ENCODE measurements at regions not wholly inside any gene's neighbourhood (a gene's known extent, or its start where the extent isn't known, plus 50 kb on each side); places are given as distances from the start of the nearest gene placed in this dataset.
"Not testable (repeated sequence)": the region's sequence is repeated elsewhere in the genome, so short reads cannot be mapped to it uniquely, and the experiment has no call there.

DNA sequence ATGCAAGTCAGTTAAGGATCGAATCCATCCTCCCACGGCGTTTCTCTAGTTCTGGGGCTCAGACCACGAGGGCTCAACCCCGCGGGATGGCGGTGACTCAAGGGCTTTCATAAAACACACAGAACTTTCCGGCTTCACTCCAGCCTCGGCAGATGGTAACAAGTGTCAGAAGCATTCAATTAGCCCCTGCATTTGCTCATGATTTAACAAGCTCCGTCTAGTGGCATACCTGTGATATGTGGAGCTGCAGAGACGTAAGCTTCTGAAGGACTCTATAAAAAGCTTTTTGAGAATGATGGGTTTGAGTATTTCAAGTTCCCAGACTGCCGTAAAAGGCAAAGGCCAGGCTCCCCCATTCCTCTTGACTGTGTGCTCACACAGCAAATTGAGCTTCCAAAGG, 91.3 kb upstream of the SEC14L1 start:
- TF ChIP-seq, protein P1, sequence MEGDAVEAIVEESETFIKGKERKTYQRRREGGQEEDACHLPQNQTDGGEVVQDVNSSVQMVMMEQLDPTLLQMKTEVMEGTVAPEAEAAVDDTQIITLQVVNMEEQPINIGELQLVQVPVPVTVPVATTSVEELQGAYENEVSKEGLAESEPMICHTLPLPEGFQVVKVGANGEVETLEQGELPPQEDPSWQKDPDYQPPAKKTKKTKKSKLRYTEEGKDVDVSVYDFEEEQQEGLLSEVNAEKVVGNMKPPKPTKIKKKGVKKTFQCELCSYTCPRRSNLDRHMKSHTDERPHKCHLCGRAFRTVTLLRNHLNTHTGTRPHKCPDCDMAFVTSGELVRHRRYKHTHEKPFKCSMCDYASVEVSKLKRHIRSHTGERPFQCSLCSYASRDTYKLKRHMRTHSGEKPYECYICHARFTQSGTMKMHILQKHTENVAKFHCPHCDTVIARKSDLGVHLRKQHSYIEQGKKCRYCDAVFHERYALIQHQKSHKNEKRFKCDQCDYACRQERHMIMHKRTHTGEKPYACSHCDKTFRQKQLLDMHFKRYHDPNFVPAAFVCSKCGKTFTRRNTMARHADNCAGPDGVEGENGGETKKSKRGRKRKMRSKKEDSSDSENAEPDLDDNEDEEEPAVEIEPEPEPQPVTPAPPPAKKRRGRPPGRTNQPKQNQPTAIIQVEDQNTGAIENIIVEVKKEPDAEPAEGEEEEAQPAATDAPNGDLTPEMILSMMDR (IDR thresholded peaks at IDR 0.05): no peak
- Mint-ChIP-seq H3K9me3 (ENCODE audit: unreplicated experiment) (no peaks in the 10 kb centered on the region), H3K27ac (ENCODE audit: unreplicated experiment) (no peak overlapping the region), H3K4me1 (ENCODE audit: unreplicated experiment) (no peaks in the 10 kb centered on the region), H3K4me3 (ENCODE audit: unreplicated experiment) (no peak overlapping the region), H3K36me3 (ENCODE audit: unreplicated experiment) (no peaks in the 10 kb centered on the region), H3K27me3 (ENCODE audit: unreplicated experiment) (peaks cover 53% of the 10 kb centered on the region)
- DNase-seq (ENCODE audit: extremely low spot score, unreplicated experiment): no peak

DNA sequence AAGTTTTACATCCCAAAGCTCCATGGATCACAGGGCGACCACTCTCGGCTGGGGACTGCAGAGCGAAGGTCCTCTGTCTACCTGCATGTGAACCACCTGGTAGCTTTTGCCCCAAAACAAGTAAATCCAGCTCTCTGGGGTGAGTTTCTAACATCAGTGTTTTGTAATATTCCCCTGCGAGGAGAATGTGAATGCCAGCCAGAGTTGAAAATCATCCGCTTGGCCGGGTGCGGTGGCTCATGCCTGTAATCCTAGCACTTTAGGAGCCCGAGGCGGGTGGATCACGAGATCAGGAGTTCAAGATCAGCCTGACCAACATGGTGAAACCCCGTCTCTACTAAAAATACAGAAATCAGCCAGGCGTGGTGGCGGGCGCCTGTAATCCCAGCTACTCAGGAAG, 89.9 kb upstream of the SEC14L1 start:
- H3K36me3 Mint-ChIP-seq (ENCODE audit: unreplicated experiment); H3K9me3 Mint-ChIP-seq (ENCODE audit: unreplicated experiment); DNase-seq (ENCODE audit: extremely low spot score, unreplicated experiment); H3K4me1 Mint-ChIP-seq (ENCODE audit: unreplicated experiment); H3K4me3 Mint-ChIP-seq (ENCODE audit: unreplicated experiment); H3K27ac Mint-ChIP-seq (ENCODE audit: unreplicated experiment): not testable (repeated sequence)
- H3K27me3 Mint-ChIP-seq (ENCODE audit: unreplicated experiment): peaks cover 61% of the 10 kb centered on the region

DNA sequence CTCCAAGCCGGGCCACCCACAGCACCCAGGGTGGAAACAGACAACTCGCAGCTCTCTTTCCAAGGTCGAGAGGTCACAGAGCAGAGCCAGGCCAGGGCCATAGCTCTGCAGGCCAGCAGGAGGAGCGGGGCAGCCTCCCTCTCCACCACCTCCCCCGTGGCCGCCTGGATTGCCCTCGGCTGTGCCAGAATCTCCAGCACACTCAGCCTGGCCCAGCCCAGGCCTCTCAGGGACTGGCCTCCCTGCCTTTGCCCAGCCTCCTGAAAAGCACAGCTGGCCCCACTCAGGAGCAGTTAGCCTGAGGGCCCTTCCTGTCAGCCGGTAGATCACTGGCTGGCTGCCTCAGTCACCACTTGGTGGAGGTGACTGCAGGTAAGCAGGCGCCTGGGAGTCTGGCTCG, 85.8 kb upstream of the SEC14L1 start:
- no peak overlapping the region for H3K4me3 Mint-ChIP-seq (ENCODE audit: unreplicated experiment)
- H3K27ac Mint-ChIP-seq (ENCODE audit: unreplicated experiment): no peak overlapping the region
- H3K36me3 Mint-ChIP-seq (ENCODE audit: unreplicated experiment): no peaks in the 10 kb centered on the region
- H3K27me3 Mint-ChIP-seq (ENCODE audit: unreplicated experiment): peaks cover 60% of the 10 kb centered on the region
- DNase-seq (ENCODE audit: extremely low spot score, unreplicated experiment): no peak
- TF ChIP-seq, protein P1 (IDR thresholded peaks at IDR 0.05): no peak
- H3K4me1 Mint-ChIP-seq (ENCODE audit: unreplicated experiment): peaks cover 1% of the 10 kb centered on the region
- H3K9me3 Mint-ChIP-seq (ENCODE audit: unreplicated experiment): no peaks in the 10 kb centered on the region

DNA sequence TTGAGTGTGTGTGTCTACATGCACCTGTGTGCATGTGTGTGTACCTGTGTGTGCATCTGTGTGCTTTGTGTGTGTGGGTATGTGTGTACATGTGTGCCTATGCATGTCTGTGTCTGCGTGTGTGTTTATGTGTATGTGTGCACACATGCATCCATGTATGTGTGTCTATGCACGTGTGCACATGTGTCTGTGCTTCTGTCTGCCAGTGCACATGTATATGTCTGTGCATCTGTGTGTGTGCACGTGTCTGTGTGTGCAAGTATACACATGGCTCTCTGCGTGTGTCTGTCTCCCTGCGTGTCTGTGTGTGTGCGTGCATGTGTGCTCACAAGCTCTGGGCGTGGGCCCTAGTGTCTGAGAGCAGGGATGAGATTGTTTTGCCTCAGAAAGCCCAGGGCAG, 85.3 kb upstream of the SEC14L1 start:
- Mint-ChIP-seq H3K4me1 (ENCODE audit: unreplicated experiment) (peaks cover 1% of the 10 kb centered on the region), H3K36me3 (ENCODE audit: unreplicated experiment) (no peaks in the 10 kb centered on the region), H3K4me3 (ENCODE audit: unreplicated experiment) (no peak overlapping the region), H3K27me3 (ENCODE audit: unreplicated experiment) (peaks cover 61% of the 10 kb centered on the region), H3K27ac (ENCODE audit: unreplicated experiment) (no peak overlapping the region), H3K9me3 (ENCODE audit: unreplicated experiment) (no peaks in the 10 kb centered on the region)
- no peak for DNase-seq (ENCODE audit: extremely low spot score, unreplicated experiment)
- TF ChIP-seq, protein P1 (IDR thresholded peaks at IDR 0.05): no peak

GRCh38 chr17:77058016-77058415, 82.8 kb upstream of the SEC14L1 start:
- Mint-ChIP-seq H3K27ac (ENCODE audit: unreplicated experiment) (no peak overlapping the region), H3K4me1 (ENCODE audit: unreplicated experiment) (peaks cover 1% of the 10 kb centered on the region), H3K4me3 (ENCODE audit: unreplicated experiment) (no peak overlapping the region), H3K36me3 (ENCODE audit: unreplicated experiment) (no peaks in the 10 kb centered on the region), H3K27me3 (ENCODE audit: unreplicated experiment) (peaks cover 54% of the 10 kb centered on the region), H3K9me3 (ENCODE audit: unreplicated experiment) (no peaks in the 10 kb centered on the region)
- no peak for DNase-seq (ENCODE audit: extremely low spot score, unreplicated experiment)
- TF ChIP-seq, protein P1 (IDR thresholded peaks at IDR 0.05): no peak

GRCh38 chr17:77061669-77062068, 79.1 kb upstream of the SEC14L1 start:
- Mint-ChIP-seq H3K27me3 (ENCODE audit: unreplicated experiment) (peaks cover 41% of the 10 kb centered on the region), H3K9me3 (ENCODE audit: unreplicated experiment) (no peaks in the 10 kb centered on the region), H3K27ac (ENCODE audit: unreplicated experiment) (no peak overlapping the region), H3K4me1 (ENCODE audit: unreplicated experiment) (peaks cover under 1% of the 10 kb centered on the region), H3K4me3 (ENCODE audit: unreplicated experiment) (no peak overlapping the region), H3K36me3 (ENCODE audit: unreplicated experiment) (no peaks in the 10 kb centered on the region)
- TF ChIP-seq, protein P1 (IDR thresholded peaks at IDR 0.05): no peak
- DNase-seq (ENCODE audit: extremely low spot score, unreplicated experiment): no peak

All from osteocyte (in vitro differentiated cells).